HAP-1 (cell line): ENCODE measurements at regions not wholly inside any gene's neighbourhood (a gene's known extent, or its start where the extent isn't known, plus 50 kb on each side); places are given as distances from the start of the nearest gene placed in this dataset.
A peak's percentile ranks its signal among the peaks of the same experiment; 100 is the strongest.
"Not testable (repeated sequence)": the region's sequence is repeated elsewhere in the genome, so short reads cannot be mapped to it uniquely, and the experiment has no call there.

Experiments used
- DNase-seq, 2 experiments: peaks; one replicate each; pipeline ENCODE4 v3.0.0-alpha.2; 2016 to 2020; ENCODE audit warnings: low spot score in 2 of 2
- H3K27me3 ChIP-seq: fragments of 250-450 bp; sonication (Bioruptor Pico); 2 replicates; pipeline ENCODE4 v1.5.1; 2020; ENCODE audit warnings: low read depth, mild to moderate bottlenecking, moderate library complexity
- H3K36me3 ChIP-seq: fragments of 250-450 bp; sonication (Bioruptor Pico); replicated peaks from 2 replicates; pipeline ENCODE4 v1.5.1; 2020; ENCODE audit warnings: mild to moderate bottlenecking
- H3K4me1 ChIP-seq: fragments of 250-450 bp; sonication (Bioruptor Pico); 2 replicates; pipeline ENCODE4 v1.5.1; 2020; ENCODE audit warnings: mild to moderate bottlenecking
- H3K4me3 ChIP-seq: fragments of 250-450 bp; sonication (Bioruptor Pico); 2 replicates; pipeline ENCODE4 v1.5.1; 2020; ENCODE audit warnings: mild to moderate bottlenecking, moderate library complexity
- H3K9me3 ChIP-seq: fragments of 250-450 bp; sonication (Bioruptor Pico); 2 replicates; pipeline ENCODE4 v1.5.1; 2020; ENCODE audit warnings: mild to moderate bottlenecking, moderate library complexity
- in situ Hi-C: fragments of 300-500 bp; cut with MboI; formaldehyde crosslinking; loops from 3 replicates; pipeline ENCODE4 v1.14.3; 2020; ENCODE audit warnings: low sequenced_read_pairs, inconsistent platforms, mixed read lengths

DNA sequence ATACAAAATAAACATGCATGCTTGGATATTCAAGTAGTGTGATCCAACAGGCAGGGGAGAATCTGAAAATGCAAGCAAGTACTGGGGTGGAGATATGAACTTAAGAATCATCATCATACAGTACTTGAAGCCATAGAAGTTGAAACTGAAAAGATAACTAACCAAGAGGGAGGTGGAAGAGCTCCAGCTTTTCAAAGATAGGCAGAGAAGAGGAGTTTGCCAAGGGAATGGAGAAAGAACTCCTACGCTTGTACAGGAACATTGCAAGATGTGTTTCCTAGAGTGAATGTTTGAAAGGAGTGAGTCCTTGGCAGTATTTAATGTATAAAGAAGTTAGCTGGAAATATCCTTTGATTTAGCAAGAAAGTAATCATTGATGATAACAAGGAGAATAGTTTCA, 106.2 kb upstream of the FRMPD4 start:
- DNase-seq: no peak
- H3K9me3 ChIP-seq: no peaks in the 10 kb centered on the region
- H3K4me3 ChIP-seq: no peak overlapping the region
- in situ Hi-C loops: no loop called here
- no peaks in the 10 kb centered on the region for H3K36me3 ChIP-seq
- H3K27me3 ChIP-seq: no peaks in the 10 kb centered on the region
- no peaks in the 10 kb centered on the region for H3K4me1 ChIP-seq

DNA sequence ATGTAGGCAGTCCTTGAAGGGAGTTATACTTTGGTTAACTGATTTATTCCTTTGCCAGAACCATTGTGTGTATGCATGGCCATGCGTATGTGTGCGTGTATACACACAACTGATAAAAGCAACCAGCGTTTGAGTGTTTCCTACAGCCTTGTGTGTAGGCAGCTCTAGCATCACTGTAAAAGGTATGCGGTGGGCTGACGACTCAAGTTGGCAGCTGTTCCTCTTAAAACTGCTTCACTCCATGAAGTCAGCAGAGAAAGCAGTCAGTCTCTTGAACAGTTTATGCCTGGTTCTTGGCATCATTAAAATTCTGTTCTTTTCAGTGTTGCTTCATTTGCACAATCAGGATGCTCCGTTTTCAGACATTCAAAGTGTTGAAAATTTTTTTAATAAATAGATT, 103.5 kb upstream of the FRMPD4 start:
- Histone ChIP-seq H3K9me3 (no peaks in the 10 kb centered on the region), H3K4me3 (no peak overlapping the region), H3K4me1 (no peaks in the 10 kb centered on the region), H3K36me3 (no peaks in the 10 kb centered on the region), H3K27me3 (no peaks in the 10 kb centered on the region)
- in situ Hi-C loops: no loop called here
- DNase-seq: no peak

DNA sequence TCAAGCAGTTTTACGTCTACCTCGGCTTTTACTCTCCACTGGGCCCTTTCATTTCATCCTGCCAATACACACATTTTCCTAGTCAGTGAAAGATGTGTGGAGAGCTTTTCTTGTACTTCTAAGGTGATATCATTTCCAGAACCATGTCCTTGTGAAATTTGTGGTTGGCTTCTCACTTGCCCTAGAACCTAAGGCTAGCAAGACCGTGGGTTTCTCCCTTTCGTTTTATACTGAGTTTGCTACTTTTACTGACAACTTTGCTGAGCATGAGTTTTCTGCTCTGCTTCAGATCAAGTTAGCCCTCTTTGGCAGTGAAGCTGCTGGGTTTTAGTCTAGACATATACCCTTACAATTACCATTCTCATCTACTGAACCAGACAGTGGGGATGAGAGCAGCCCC, 95.7 kb upstream of the FRMPD4 start:
- H3K36me3 ChIP-seq: no peaks in the 10 kb centered on the region
- in situ Hi-C loops: no loop called here
- H3K4me3 ChIP-seq: no peak overlapping the region
- no peak for DNase-seq
- no peaks in the 10 kb centered on the region for H3K27me3 ChIP-seq
- no peaks in the 10 kb centered on the region for H3K9me3 ChIP-seq
- no peaks in the 10 kb centered on the region for H3K4me1 ChIP-seq

DNA sequence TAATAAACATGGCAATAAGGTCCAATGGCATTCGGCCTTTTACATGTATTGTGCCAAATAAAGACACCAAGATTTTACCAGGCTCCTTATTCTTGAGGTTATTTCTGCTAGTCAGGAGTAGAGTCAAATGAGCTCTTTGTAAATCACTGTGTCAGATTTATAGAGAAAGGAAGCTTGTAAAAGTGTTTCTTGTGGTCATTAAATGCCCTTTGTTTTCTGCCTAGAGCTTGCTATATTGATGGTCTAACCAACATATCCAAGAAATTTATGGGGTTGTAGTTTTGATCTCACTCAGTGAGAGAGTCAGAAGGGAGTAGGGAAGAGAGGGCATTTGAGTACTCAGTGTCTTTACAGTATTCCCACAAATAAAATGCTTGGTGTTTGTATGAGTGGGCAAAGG, 86.2 kb upstream of the FRMPD4 start:
- Histone ChIP-seq H3K4me3 (no peak overlapping the region), H3K4me1 (no peaks in the 10 kb centered on the region), H3K9me3 (no peaks in the 10 kb centered on the region), H3K36me3 (no peaks in the 10 kb centered on the region), H3K27me3 (peaks cover 2% of the 10 kb centered on the region; the same call in 1 of the 2 replicates)
- no peak for DNase-seq
- in situ Hi-C loops: no loop called here

DNA sequence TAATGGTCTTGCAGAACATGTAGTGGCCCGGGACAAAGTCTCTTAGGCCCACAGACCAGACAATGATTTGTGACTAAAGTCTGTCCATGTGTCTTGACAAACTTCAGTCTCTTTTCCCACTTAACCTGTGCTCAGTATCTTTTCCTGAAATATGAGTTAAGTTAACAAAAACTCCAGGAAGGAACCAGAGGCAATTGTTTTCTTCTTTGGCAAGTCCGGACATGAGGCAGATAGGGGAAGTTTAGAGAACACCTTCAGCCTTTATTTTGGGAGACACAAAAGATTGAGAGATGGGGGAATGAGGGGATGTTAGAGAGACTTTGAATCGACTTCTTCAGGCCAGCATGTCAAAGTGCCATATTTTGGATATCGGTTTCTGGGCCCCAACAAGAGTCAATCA, 80.2 kb upstream of the FRMPD4 start:
- in situ Hi-C loops: no loop called here
- Histone ChIP-seq H3K9me3 (no peaks in the 10 kb centered on the region), H3K4me3 (no peak overlapping the region), H3K36me3 (no peaks in the 10 kb centered on the region), H3K4me1 (no peaks in the 10 kb centered on the region), H3K27me3 (peaks cover 2% of the 10 kb centered on the region; the same call in 1 of the 2 replicates)
- DNase-seq: no peak

DNA sequence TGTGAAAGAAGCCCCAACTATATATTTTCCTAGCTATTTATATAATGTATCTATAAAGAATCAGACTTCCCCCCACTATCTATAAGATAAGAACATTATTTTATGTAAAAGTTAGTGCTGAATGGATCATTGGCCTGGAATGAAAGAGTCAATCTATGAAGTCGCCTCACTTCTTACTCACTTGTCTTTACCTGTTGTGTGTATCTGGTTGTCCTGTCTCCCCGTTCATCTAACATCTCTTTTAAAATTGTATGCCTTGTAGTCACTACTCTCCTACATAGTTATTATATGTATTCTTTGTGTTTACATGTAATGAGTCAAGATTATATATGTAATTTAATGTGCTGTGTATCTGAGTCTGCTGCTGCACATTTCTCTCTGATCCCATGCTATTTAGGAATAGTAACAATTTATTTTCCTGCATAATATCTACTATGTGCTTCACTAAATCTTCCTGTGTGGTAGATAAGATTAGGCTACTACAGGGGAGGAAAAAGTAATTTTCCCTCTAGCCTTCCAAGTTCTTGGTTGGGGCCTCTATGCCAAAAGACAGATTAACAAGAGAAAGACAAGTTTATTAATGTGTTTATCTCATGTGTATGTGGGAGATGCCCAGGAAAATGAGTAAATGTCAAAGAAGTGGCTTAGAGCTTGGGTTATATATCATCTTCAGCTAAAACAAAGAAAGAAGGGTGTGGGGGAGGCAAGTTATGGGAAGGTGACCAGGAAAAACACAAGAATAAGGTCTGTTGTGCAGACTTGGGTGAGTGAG, 77.6 kb upstream of the FRMPD4 start:
- in situ Hi-C loops: no loop called here
- H3K4me1 ChIP-seq: no peaks in the 10 kb centered on the region
- DNase-seq: no peak
- H3K4me3 ChIP-seq: no peak overlapping the region
- H3K9me3 ChIP-seq: no peaks in the 10 kb centered on the region
- H3K36me3 ChIP-seq: no peaks in the 10 kb centered on the region
- H3K27me3 ChIP-seq: no peaks in the 10 kb centered on the region; the same call in 1 of the 2 replicates

DNA sequence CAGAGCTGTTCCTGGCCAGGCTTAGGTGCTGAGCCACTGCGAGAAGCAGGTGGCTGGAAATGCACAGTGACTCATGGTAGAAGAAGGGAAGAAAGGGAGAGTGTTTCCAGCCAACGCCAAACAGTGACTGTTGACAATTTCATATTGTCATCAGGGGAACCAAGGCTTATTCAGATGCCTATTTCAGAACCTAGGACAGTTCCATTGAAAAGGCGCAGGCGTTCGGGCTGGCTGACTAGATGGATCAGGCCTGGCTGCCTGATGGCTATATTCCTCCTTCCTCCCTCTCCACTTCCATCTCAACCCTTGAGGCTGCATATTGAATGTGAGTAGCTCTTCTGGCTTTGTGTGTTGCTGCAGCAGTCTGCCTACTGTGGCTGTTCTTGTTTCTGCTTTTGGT, 73.0 kb upstream of the FRMPD4 start:
- no peak overlapping the region for H3K4me3 ChIP-seq
- in situ Hi-C loops: no loop called here
- no peaks in the 10 kb centered on the region for H3K36me3 ChIP-seq
- peak; percentile 8 to 31 for DNase-seq
- H3K9me3 ChIP-seq: no peaks in the 10 kb centered on the region
- no peaks in the 10 kb centered on the region for H3K4me1 ChIP-seq
- H3K27me3 ChIP-seq: no peaks in the 10 kb centered on the region; the same call in 1 of the 2 replicates

DNA sequence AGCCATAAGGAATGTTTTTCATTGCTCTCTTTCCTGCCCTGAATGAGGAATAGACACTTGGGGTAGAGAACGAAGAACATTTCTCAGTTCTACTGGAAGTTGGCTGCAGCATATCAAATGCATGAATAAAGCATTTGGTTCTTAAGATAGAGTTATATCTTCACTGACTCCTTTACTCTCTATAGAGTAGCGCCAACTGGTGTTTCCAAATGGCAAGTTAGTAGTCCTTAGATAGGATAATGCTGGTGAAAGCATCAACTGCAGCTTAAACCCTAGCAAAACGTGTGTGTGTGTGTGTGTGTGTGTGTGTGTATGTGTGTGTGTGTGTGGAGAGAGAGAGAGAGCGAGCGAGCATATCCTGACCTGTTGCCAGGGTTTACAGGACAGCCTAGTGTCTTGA, 62.2 kb upstream of the FRMPD4 start:
- Histone ChIP-seq H3K36me3 (no peaks in the 10 kb centered on the region), H3K4me1 (no peaks in the 10 kb centered on the region), H3K9me3 (no peaks in the 10 kb centered on the region), H3K27me3 (peaks cover 11% of the 10 kb centered on the region), H3K4me3 (no peak overlapping the region)
- in situ Hi-C loops: loop anchor here (25.0 kb wide), 1 partner anchor 636 kb away; no protein-coding TSS in a partner anchor
- DNase-seq: no peak

DNA sequence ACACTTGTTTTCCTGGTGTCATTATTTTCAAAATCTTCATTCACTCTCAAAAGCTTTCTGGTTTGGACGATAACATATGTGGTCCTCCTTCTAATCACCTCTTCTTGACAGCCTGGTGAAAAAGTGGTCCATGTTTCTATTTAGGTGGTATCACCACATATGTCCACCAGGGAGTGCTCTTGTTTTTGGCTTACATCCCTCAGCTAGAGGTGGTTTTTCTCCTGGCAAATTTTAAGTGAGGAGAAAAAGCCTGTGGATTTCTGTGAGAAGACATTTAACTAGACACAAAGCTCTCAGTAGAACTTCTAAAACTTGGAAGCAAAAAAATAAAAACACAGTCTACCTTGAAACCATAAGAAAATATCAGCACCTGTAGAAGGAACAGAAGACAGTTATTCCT, 58.0 kb upstream of the FRMPD4 start:
- H3K27me3 ChIP-seq: 0 out of 2 replicates have a peak, but pooled peaks cover 2% of the 10 kb centered on the region
- no peaks in the 10 kb centered on the region for H3K4me1 ChIP-seq
- DNase-seq: peak; percentile 27 to 58
- in situ Hi-C loops: loop anchor here (25.0 kb wide), 1 partner anchor 632 kb away; no protein-coding TSS in a partner anchor
- H3K9me3 ChIP-seq: no peaks in the 10 kb centered on the region
- no peak overlapping the region for H3K4me3 ChIP-seq
- no peaks in the 10 kb centered on the region for H3K36me3 ChIP-seq

DNA sequence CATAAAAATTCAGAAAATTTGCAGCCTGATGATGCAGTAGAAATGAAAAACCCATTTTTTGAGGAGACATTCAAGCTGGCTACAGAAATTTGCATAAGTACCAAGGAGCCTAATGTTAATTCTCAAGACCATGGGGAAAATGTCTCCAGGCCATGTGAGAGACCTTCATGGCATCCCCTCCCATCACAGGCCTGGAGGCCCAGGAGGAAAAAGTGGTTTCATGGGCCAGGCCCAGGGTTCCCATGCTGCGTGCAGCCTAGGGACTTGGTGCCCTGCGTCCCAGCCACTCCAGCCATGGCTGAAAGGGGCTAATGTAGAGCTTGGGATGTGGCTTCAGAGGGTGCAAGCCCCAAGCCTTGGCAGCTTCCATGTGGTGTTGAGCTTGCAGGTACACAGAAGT, 55.3 kb upstream of the FRMPD4 start:
- H3K9me3 ChIP-seq, H3K4me3 ChIP-seq, H3K27me3 ChIP-seq, DNase-seq, H3K36me3 ChIP-seq, H3K4me1 ChIP-seq: not testable (repeated sequence)
- in situ Hi-C loops: loop anchor here (25.0 kb wide), 1 partner anchor 629 kb away; no protein-coding TSS in a partner anchor
